HG03135 (cell line): ENCODE measurements at regions not wholly inside any gene's neighbourhood (a gene's known extent, or its start where the extent isn't known, plus 50 kb on each side); places are given as distances from the start of the nearest gene placed in this dataset.

ENCODE experiments used
- ATAC-seq: cut with Tn5 transposase; IDR thresholded peaks from one replicate; pipeline ENCODE4 v1.9.1; 2021; ENCODE audit warnings: mild to moderate bottlenecking, moderate library complexity; ENCODE audit not compliant: unreplicated experiment

DNA sequence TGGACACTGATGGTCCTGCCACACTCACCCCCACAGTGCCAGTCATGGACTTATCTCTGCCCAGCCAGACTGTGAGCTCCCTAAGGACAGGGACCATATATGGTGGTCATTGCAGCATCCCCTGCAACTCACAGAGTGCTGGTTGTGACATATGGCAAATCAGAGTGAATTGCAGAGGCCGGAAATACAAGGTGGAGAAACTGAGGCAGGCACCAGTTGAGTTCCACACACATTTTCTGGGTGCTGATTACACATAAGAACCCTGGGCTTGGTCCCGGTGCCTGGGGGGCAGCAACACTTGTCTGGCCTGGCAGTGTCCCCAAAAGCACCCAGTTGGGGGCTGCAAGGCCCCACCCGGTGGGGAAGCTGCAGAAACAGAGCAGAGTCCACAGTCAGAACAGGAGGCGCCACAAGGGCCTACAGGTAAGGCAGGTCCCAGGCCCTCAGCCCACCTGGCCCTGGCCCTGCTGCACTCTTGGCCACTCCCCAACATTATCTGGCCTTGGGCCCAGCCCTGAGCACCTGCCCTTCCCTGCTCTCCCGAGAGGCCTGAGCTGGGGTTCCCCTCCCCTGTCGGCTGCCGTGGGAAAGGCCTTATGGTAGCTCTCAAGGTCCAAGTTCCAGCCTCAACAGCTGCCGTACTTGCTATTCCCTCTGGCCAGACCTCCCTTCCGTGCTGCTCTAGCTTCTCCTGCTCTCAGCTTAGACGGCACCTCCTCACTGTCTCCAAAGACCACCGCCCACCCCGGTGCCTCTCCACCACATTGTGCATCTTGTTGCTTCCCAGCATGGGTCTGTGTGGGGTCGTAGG, 140.8 kb upstream of the PTPN1 start:
- no peak for ATAC-seq

- no peak for ATAC-seq
These were observed 140.1 kb upstream of the PTPN1 start for GRCh38 chr20:50370036-50370566.

DNA sequence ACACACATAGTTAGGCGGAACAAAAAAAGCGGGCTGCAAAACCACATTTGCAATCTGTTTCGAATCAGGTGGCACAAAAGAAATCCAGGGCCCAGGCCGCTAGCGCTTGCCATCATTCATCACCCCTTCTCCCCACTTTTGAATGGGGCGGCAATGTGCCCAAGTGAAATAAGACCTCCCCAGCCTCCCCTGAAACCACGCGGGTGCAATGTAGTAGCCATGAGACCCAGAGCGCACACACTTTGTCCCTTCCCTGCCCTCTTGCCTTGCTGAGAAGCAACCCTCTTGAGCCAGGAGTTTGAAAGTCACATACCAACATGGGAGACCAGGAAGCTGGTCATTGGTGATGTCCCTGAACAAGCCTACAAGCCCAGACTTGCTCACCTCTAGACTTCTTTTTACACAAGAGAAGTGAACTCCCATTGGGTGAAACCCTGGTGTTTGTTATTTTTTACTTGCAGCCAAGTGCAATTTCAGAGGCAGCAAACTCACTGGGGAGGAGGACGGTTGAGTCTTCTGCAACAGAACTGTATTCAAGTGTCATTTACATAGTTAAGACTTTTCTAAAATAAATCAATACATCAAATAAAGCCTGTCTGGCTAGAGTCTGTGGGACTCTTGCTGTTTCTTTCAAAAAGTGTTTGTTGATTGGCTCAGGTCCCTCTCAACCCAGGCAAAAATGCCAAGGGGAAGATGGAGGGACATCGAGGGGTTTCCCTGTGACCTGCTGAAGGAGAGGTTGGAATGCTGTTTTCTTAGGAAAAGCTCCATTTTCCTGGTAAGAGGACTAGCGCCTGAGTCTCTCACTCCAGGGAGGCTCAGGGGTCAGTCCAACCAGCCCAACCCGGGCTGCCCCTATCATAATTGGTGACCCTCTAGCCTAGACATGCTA, 138.1 kb upstream of the PTPN1 start:
- no peak for ATAC-seq

- no peak for ATAC-seq
These were observed 137.5 kb upstream of the PTPN1 start for GRCh38 chr20:50372770-50373088.

GRCh38 chr20:50373674-50374286, 136.4 kb upstream of the PTPN1 start:
- no peak for ATAC-seq

GRCh38 chr20:50374541-50375078, 135.6 kb upstream of the PTPN1 start:
- ATAC-seq: no peak

DNA sequence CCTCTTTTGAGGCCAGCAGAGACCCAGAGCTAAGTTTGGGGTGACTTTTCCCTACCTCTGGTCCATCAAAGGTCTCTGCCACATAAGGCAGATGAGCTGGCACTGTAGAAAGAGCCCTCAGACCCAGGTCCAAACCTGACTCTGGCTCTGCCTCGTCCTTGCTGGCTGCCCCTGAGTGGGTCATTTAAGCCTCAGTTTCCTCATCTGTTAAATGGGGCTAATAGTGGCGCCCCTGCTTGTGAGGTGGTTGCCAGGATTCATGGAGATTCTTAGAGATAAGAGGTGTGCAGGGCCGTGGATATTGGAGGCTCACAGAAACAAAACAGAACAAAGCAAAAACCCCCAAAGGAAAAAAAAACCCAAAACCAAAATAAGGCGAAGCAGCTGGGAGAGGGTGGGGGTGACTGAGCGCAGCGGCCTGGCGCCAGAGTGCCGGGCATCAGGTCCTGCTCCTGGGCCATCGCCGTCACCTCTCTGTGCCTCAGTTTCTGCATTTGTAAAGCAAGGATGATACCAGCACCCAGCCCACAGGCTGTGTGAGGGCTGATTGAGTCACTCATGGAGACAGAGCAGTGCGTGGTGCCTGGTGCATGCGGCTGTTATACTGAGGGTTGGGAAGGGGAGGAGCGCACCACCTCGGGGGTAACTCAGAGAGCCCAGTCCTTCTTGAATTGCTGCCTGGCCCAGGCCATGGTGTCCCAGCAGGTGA, 133.8 kb upstream of the PTPN1 start:
- no peak for ATAC-seq

GRCh38 chr20:50376888-50377459, 133.2 kb upstream of the PTPN1 start:
- ATAC-seq: no peak

DNA sequence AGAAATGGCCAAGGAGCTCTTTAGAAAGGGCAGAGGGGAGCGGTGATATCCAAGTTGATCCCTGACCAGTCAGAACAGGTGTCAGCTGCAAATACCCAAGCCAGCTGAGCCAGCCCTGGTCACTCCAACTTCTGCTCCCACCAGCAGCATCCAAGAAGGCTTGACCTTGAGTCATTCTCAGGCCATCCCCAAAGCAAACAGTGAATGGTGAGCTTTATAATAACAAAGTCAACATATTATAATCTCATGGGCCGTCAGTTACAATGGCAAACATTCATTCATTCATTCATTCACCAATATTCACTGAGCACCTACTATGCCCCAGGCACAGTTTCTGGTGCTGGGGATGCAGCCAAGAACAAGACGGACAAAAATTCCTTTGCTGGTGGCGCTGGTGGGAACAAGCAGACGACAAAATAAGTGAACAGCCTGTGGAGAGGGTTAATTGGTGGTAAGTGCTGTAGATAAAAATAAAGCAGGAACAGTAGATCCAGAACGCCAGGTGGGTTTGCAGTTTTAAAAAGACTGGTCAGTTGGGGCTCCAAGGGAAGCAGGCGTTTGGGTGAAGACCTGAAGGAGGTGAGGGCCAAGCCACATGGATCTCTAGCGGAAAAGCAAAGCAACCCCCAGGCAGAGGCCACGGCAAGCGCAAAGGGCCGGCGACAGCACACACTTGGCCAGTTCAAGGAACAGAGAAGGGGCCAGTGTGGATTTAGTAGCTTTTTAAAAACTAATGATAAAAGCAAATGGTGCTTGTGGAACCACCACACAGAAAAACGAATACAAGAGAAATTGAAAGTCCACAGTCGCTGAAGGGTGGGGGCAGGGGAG, 131.8 kb upstream of the PTPN1 start:
- ATAC-seq: no peak

GRCh38 chr20:50379049-50379990, 130.9 kb upstream of the PTPN1 start:
- no peak for ATAC-seq

DNA sequence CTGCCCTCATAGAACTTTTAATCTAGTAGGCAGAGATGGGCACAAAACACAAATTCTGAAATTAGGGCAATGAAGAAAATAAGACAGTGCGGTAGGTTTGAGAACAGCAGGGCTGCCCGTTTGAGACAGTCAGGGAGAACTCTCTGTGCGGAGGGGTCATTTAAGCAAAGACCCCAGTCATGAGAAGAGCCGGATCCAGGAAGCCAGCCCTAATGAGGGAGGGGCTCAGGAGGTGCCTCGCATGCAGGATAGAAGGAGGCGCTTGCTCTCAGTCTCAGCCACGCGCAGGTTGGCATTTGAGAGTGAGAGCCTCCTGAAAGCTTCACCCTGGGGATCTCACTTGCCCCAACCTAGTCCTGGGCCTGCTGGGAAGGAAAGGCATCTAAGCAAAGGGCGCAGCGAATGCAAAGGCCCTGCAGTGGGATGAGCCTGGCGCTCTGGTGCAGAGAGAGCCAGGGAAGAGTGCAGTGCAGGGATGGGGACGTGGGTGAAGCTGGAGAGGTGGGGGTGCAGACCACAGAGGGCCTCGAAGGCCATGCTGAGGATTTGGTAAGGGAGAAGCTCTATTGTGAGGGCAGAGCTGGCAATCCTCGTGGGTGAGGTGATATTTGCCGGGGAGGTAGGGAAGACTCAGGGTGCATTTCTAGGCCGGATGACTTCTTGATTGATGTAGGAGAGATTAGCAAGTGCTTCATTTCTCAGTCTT, 130.0 kb upstream of the PTPN1 start:
- no peak for ATAC-seq

- no peak for ATAC-seq
These were observed 129.5 kb upstream of the PTPN1 start for GRCh38 chr20:50380697-50381040.

GRCh38 chr20:50381075-50381732, 129.0 kb upstream of the PTPN1 start:
- ATAC-seq: no peak

DNA sequence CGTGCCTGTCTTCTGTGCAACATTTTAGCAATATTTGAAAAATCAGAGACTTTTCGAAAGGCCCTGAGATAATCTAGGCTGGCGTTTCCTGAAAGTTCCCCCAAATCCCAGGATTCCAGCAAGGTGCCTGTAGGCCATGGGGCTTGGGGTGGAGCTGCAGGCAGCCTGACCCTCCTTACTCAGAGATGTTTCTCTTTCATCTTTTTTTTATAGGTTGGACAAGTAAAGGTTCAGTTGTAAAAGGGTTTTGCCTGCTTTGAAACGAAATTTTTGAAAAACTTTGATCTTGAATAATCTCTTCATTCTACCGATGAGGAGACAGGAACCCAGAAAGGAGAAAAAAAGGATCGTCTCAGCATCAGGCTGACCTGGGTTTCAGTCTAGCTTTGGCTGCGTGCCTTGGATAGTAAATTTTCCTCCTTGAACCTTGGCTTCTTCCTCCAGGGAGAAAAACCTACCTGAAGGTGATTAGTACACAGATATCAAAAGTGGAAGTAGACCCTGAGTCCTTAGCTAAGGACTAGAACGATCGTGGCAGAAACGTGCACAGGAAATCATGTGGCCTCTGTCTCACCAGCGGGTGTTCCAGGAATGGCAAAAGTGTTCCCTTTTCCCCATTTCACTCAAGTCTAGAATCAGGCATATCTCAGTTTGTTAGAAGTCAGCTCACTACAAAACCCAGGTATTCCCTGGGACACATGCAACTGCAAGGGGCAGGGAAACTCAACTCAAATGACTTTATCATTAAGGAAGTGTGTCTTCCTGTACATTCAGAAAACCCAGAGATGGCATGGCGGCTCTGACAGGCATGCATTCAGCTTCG, 128.2 kb upstream of the PTPN1 start:
- ATAC-seq: no peak

DNA sequence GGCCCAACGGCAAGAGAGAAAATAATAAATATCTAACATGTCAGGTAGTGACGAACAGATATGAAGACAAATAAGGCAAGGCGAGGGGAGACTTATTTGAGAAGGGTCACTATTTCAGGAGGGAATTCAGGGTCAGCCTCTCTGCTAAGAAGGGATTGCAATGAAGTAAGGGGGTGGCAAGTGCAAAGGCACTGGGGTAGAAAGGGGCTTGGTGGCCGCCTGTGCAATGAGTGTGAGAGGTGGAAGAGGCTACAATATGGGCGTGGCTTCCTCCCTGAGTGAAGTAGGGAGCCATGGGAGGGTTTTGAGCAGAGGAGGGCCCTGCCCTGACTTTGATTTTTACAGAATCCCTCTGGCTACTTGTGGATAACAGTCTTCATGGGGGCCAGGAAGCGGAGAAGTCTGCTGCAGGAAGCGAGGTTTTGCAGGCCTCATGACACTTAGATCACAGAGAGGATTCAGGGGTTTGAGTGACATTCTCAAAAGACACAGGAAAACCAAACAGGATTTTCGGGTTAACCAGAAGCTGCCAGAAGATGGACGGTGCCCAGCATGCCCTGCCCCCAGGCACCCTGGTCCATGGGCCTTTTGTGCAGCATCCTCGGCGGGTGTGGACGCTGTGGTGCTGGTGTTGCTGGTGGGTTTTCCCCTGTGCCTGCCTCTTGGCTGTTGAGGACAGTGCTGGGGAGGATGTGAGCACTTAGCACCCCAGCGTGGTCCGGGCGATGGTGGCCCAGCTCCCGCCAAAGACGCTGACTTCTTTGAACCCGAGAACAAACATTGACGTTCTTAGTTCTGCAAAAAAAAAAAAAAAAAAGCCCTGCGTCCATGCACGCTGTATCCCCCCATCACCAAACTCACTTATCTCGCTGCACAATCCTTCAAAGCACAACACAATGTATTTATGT, 124.2 kb upstream of the PTPN1 start:
- no peak for ATAC-seq

DNA sequence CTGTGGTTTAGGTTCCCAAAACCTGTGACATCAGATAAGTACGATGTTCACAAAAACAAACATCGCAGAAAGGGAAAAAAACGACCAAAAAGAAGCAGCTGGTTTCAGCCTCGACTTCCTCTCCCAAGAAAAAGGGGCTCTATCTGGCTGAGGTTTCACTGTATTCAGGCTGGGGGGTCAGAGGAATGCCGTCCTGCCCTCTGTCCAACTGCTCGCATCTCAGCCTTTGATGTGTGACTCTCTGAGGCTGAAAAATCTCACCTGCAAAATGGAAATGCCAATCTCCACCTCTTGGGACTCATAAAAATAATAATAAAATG, 123.6 kb upstream of the PTPN1 start:
- ATAC-seq: no peak
